Activated CD8-positive, alpha-beta memory T cell treated with anti-CD3 and anti-CD28 coated beads, Interleukin-2, amount 10 ng/mL, durations not matched to agents 7 days and 5 days (primary cell): ENCODE measurements at regions not wholly inside any gene's neighbourhood (a gene's known extent, or its start where the extent isn't known, plus 50 kb on each side); places are given as distances from the start of the nearest gene placed in this dataset.

Source experiments
- ATAC-seq: fragments of 150-1000 bp; cut with Tn5 transposase; one replicate; pipeline ENCODE4 v1.10.0; 2021; ENCODE audit warnings: moderate library complexity
- CTCF ChIA-PET: fragments of 350-600 bp; sonication (Branson Sonifier 250); formaldehyde crosslinking; loops from one replicate; lab custom pipeline; 2021; ENCODE audit warnings: antibody characterized with exemption; lab: Charles Lee
- DNase-seq: peaks from one replicate; pipeline ENCODE4 v3.0.0-alpha.2; 2020
- H3K27ac Mint-ChIP-seq: one replicate; pipeline ENCODE4 v1.8.0; 2021; ENCODE audit warnings: mild to moderate bottlenecking, mixed read lengths
- H3K27me3 Mint-ChIP-seq: one replicate; pipeline ENCODE4 v1.8.0; 2021; ENCODE audit warnings: mixed read lengths
- H3K36me3 Mint-ChIP-seq: one replicate; pipeline ENCODE4 v1.8.0; 2021; ENCODE audit warnings: mild to moderate bottlenecking, mixed read lengths
- H3K4me1 Mint-ChIP-seq: one replicate; pipeline ENCODE4 v1.8.0; 2021; ENCODE audit warnings: mixed read lengths
- H3K4me3 Mint-ChIP-seq: one replicate; pipeline ENCODE4 v1.8.0; 2021; ENCODE audit warnings: mild to moderate bottlenecking, moderate library complexity, mixed read lengths
- H3K9me3 Mint-ChIP-seq: one replicate; pipeline ENCODE4 v1.8.0; 2022; ENCODE audit warnings: low read depth, mixed read lengths

DNA sequence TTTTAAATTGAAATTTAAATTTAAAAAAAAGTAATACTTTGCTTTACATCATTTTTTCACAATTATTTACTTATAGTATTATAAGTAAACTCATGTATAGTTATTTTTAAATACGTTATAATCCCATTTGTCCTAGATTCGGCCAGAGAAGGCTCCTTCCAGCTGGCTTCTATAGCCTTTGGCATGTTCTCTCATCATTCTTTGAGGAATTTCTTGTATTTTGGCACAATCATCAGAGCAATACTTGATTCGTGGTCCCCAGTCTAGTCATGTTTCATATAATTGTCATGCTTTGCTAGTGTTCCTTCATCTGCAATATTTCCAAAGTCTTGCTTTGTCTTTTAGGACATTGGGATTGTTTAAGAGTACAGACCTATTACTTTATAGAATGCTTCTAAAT lies 1037.9 kb upstream of the AGA start:
- CTCF ChIA-PET, result no interaction called here
- no peak for DNase-seq
- Mint-ChIP-seq H3K27me3 (no peaks in the 10 kb centered on the region), H3K36me3 (no peaks in the 10 kb centered on the region), H3K4me1 (no peaks in the 10 kb centered on the region), H3K4me3 (no peak overlapping the region), H3K9me3 (peaks cover 2% of the 10 kb centered on the region), H3K27ac (no peak overlapping the region)
- ATAC-seq, result no peak

- no peak overlapping the region for H3K4me3 Mint-ChIP-seq
- CTCF ChIA-PET, result no interaction called here
- ATAC-seq, result no peak
These were observed 1038.6 kb upstream of the AGA start for GRCh38 chr4:178480881-178481280.

DNA sequence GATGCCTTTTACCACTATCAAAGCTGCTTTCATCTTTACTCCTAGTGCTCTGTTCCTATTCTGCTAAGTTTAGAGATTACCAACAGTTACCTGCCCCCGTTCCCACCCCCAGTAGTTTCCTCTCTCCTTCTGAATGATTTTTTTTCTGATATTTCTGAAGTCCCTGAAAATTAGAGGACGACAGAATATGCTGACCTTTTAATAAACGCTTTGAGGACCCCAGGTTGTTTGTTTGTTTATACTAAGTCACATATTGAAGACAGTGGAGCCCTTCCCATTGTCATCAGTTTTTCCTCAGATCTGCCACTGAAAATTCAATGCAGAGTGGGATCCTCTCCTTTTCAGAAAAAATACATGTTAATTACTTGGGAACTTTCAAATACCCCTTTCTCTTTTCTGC lies 1039.3 kb upstream of the AGA start:
- no peak for ATAC-seq
- Mint-ChIP-seq H3K36me3 (no peaks in the 10 kb centered on the region), H3K4me3 (no peak overlapping the region), H3K4me1 (no peaks in the 10 kb centered on the region), H3K27me3 (no peaks in the 10 kb centered on the region), H3K27ac (no peak overlapping the region), H3K9me3 (peaks cover 4% of the 10 kb centered on the region)
- CTCF ChIA-PET, result no interaction called here
- no peak for DNase-seq

More at GRCh38 chr4:178480881-178481280, 1038.6 kb upstream of the AGA start:
- H3K4me1 Mint-ChIP-seq, result no peaks in the 10 kb centered on the region
- H3K27ac Mint-ChIP-seq, result no peak overlapping the region
- H3K9me3 Mint-ChIP-seq, result peaks cover 4% of the 10 kb centered on the region
- DNase-seq, result no peak
- H3K36me3 Mint-ChIP-seq, result no peaks in the 10 kb centered on the region
- no peaks in the 10 kb centered on the region for H3K27me3 Mint-ChIP-seq

DNA sequence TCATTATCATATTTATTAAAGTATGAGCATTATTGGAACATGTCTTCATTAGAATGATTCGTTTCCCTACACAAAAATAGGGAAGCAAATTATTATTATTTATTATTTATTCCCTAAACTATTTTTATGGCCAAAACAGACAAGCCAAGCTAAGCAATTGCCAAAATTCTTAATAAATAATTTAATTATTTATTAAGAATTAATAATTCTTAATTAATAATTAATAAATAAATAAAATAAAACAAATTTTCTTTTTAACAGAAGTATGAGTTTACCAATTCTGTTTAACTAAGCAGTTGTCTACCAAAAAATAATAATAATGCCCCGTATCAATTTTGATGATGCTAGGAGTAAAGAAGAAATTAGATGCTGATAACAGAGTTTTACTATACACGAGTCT lies 1080.8 kb upstream of the AGA start:
- H3K36me3 Mint-ChIP-seq, result no peaks in the 10 kb centered on the region
- no peak overlapping the region for H3K27ac Mint-ChIP-seq
- ATAC-seq (no peak), DNase-seq (no peak)
- no peaks in the 10 kb centered on the region for H3K4me1 Mint-ChIP-seq
- H3K4me3 Mint-ChIP-seq, result no peak overlapping the region
- CTCF ChIA-PET, result no interaction called here
- no peaks in the 10 kb centered on the region for H3K27me3 Mint-ChIP-seq
- no peaks in the 10 kb centered on the region for H3K9me3 Mint-ChIP-seq

DNA sequence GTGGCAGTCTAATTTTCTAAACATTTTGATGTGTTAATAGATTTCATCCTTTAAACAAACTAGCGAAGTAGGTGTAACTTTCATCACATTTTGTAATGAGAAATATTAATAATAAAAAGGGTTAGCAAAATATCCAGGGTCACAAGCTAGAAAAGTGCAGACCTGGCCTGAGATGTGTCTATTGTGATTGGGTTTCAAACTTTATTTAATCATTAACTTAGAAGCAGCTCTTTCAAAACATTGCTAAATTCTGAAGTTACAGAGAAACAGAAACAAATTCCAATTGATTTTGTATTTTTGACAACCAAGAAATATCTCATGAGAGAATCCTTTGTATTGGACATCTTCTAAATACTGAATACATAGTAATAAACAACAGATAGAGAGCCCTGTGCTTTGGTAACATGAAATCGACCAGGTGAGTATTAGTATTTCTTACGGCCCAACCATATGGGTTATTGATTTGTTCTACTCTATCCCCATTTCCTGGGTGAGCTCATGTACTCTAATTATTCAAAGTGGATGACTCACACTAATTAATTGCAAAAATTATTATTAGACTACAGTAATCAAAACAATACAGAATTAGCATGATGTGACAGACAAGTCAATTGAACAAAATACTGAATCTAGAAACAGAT lies 1093.8 kb upstream of the AGA start:
- Mint-ChIP-seq H3K9me3 (peaks cover 18% of the 10 kb centered on the region), H3K4me1 (no peaks in the 10 kb centered on the region), H3K36me3 (no peaks in the 10 kb centered on the region), H3K27me3 (no peaks in the 10 kb centered on the region), H3K27ac (no peak overlapping the region), H3K4me3 (no peak overlapping the region)
- ATAC-seq (no peak), DNase-seq (no peak)
- CTCF ChIA-PET, result no interaction called here

- DNase-seq, result no peak
- Mint-ChIP-seq H3K4me3 (no peak overlapping the region), H3K27ac (no peak overlapping the region), H3K36me3 (no peaks in the 10 kb centered on the region), H3K27me3 (no peaks in the 10 kb centered on the region), H3K4me1 (no peaks in the 10 kb centered on the region), H3K9me3 (peaks cover 3% of the 10 kb centered on the region)
- no peak for ATAC-seq
- CTCF ChIA-PET, result no interaction called here
These were observed 1111.0 kb upstream of the AGA start for GRCh38 chr4:178553201-178553600.

DNA sequence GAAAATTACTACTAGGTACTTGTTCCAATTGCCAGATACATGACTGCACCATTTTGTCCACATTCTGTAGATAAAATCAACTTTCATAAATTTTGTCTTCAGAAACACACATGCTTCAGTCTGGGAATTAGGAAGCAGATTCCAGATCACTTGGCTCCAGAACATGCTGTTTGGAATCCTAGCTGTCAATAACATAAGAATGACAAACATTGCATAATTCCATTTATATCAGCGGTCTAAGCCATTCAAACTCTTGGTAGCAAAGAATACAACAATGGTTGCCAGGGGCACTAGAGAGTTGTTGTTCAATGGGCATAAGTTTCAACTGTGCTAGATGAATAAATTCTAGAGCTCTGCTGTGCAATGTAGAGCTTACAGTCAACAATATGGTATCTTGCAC lies 1112.1 kb upstream of the AGA start:
- ATAC-seq (no peak), DNase-seq (no peak)
- Mint-ChIP-seq H3K4me3 (no peak overlapping the region), H3K36me3 (no peaks in the 10 kb centered on the region), H3K27me3 (no peaks in the 10 kb centered on the region), H3K27ac (no peak overlapping the region), H3K9me3 (peaks cover 3% of the 10 kb centered on the region), H3K4me1 (no peaks in the 10 kb centered on the region)
- CTCF ChIA-PET, result no interaction called here

DNA sequence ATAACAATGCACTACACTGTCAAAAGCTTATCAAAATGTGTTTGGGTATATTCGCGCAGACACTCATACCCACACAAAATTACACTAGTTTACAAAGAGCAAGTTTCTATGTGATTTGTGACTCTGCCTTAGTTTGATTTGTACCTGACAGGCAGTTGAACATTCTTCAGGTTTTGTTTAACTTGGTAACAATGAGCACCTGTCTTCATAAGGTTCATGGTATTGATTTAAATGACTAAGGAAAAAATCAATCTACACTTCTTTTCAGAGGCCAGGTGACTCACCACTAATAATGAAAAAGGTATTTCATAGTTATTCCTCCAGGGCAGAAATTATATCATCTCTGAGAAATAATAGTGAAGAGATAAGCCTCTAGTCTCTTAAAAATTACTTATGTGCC lies 1114.6 kb upstream of the AGA start:
- ATAC-seq, result no peak
- no peak overlapping the region for H3K4me3 Mint-ChIP-seq
- CTCF ChIA-PET, result no interaction called here
- DNase-seq, result no peak
- H3K27ac Mint-ChIP-seq, result no peak overlapping the region
- H3K4me1 Mint-ChIP-seq, result no peaks in the 10 kb centered on the region
- no peaks in the 10 kb centered on the region for H3K27me3 Mint-ChIP-seq
- H3K36me3 Mint-ChIP-seq, result no peaks in the 10 kb centered on the region
- peaks cover 6% of the 10 kb centered on the region for H3K9me3 Mint-ChIP-seq

- CTCF ChIA-PET, result no interaction called here
- ATAC-seq, result no peak
These were observed 1135.7 kb upstream of the AGA start for GRCh38 chr4:178577933-178578332.

DNA sequence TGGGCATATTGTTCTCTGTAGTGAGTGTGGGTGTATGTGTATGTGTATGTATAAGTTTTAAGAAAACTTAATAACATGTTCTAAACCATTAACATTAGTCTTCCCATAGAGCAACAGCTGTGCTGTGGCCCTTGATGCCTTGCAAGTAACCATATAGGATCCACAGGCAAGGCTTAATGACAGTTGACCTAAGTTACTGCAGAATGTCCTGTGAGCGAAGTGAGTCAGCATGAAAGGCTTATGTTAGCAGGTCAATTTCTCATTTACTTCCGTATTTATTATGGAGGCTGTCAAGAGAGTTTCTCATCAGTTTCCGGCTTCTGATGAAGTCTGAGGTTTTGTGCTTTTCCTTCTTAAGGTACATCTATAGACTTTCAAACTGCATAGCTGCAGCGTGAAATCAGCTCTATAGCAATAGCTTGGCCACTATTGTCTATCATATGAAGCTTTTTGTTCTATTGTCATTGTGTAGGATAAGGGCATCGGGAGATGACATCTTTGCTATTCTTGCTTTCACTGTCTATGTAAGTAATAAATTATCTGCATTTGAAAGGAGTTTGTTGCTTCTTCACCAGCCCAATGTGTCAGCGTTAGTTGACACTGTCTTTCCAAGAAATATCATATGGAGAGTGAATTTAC lies 1153.4 kb upstream of the AGA start:
- Mint-ChIP-seq H3K9me3 (peaks cover 3% of the 10 kb centered on the region), H3K4me1 (no peaks in the 10 kb centered on the region), H3K27ac (no peak overlapping the region), H3K27me3 (no peaks in the 10 kb centered on the region), H3K36me3 (no peaks in the 10 kb centered on the region), H3K4me3 (no peak overlapping the region)
- DNase-seq (no peak), ATAC-seq (no peak)
- CTCF ChIA-PET, result no interaction called here

More at GRCh38 chr4:178577933-178578332, 1135.7 kb upstream of the AGA start:
- DNase-seq, result no peak
- Mint-ChIP-seq H3K36me3 (no peaks in the 10 kb centered on the region), H3K27me3 (no peaks in the 10 kb centered on the region), H3K9me3 (no peaks in the 10 kb centered on the region), H3K27ac (no peak overlapping the region), H3K4me1 (no peaks in the 10 kb centered on the region), H3K4me3 (no peak overlapping the region)

DNA sequence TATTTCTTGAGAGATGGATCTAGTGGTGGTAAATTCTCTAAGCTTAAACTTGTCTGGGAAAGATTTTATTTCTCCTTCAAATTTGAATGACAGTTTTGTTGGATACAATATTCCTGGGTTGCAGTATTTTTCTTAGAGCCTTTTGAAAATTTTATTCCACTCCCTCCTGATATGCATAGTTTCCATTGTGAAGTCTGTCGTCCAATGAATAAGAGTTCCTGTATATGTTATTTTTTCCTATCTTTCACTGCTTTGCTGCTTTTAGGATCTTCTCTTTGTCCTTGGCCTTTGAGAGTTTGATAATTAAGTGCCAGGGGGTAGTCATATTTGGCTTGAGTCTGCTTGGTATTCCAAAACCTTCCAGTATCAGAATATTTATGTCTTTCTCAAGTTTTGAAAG lies 1156.4 kb upstream of the AGA start:
- H3K27me3 Mint-ChIP-seq, result no peaks in the 10 kb centered on the region
- no peak overlapping the region for H3K27ac Mint-ChIP-seq
- DNase-seq (no peak), ATAC-seq (no peak)
- no peaks in the 10 kb centered on the region for H3K4me1 Mint-ChIP-seq
- no peak overlapping the region for H3K4me3 Mint-ChIP-seq
- no peaks in the 10 kb centered on the region for H3K36me3 Mint-ChIP-seq
- CTCF ChIA-PET, result no interaction called here
- H3K9me3 Mint-ChIP-seq, result no peaks in the 10 kb centered on the region

GRCh38 chr4:178599521-178599920 lies 1157.3 kb upstream of the AGA start:
- ATAC-seq (no peak), DNase-seq (no peak)
- no peaks in the 10 kb centered on the region for H3K36me3 Mint-ChIP-seq
- H3K27me3 Mint-ChIP-seq, result no peaks in the 10 kb centered on the region
- CTCF ChIA-PET, result no interaction called here
- no peaks in the 10 kb centered on the region for H3K4me1 Mint-ChIP-seq
- H3K4me3 Mint-ChIP-seq, result no peak overlapping the region
- H3K27ac Mint-ChIP-seq, result no peak overlapping the region
- H3K9me3 Mint-ChIP-seq, result no peaks in the 10 kb centered on the region

GRCh38 chr4:178602833-178603232 lies 1160.6 kb upstream of the AGA start:
- Mint-ChIP-seq H3K27me3 (no peaks in the 10 kb centered on the region), H3K9me3 (peaks cover 2% of the 10 kb centered on the region), H3K36me3 (no peaks in the 10 kb centered on the region), H3K4me1 (no peaks in the 10 kb centered on the region), H3K4me3 (no peak overlapping the region), H3K27ac (no peak overlapping the region)
- ATAC-seq (no peak), DNase-seq (no peak)
- CTCF ChIA-PET, result no interaction called here

GRCh38 chr4:178611062-178611461 lies 1168.8 kb upstream of the AGA start:
- no peak overlapping the region for H3K4me3 Mint-ChIP-seq
- no peak overlapping the region for H3K27ac Mint-ChIP-seq
- H3K4me1 Mint-ChIP-seq, result no peaks in the 10 kb centered on the region
- ATAC-seq (no peak), DNase-seq (no peak)
- CTCF ChIA-PET, result no interaction called here
- no peaks in the 10 kb centered on the region for H3K27me3 Mint-ChIP-seq
- peaks cover 10% of the 10 kb centered on the region for H3K9me3 Mint-ChIP-seq
- H3K36me3 Mint-ChIP-seq, result no peaks in the 10 kb centered on the region
